ENCODE measurements at regions not wholly inside any gene's neighbourhood (a gene's known extent, or its start where the extent isn't known, plus 50 kb on each side); places are given as distances from the start of the nearest gene placed in this dataset.

DNA sequence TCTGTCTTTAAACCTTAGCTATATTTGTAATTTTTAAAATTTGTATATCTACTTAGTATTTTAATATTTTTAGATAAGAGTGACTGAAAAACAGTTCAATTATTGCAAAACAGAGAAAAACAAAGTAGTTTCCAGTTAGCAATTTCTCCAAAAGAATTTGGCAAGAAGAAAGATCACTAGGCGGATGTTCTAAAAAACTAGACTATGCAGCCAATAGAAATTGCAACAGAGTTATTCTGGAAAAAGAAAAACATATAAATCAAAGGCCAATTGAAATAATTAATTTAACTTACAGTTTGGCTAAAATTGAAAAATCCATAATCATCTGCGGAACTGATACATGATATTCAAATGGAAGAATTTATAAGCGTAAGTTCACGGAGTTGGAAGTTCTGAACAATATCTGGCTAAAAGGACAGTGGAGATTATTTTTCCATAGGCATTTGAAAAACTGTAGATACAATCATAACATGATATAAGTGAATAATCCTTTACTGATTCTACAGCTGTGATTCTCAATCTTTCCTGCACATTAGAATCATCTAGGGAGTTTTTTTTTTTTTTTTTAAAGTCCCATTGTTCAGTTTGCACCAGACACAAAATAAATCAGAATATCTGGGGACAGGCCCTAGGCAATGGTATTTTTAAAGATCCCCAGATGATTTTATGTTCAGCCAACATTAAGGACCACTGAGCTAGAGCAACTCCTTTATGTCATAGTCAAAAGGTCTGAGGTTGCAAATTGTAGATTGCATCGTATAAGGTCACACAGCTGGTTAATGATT, 605.1 kb upstream of the DAB2 start:
- DNase-seq = no peak

- DNase-seq = no peak
Measured at GRCh38 chr5:40027400-40027799, 602.6 kb upstream of the DAB2 start.

DNA sequence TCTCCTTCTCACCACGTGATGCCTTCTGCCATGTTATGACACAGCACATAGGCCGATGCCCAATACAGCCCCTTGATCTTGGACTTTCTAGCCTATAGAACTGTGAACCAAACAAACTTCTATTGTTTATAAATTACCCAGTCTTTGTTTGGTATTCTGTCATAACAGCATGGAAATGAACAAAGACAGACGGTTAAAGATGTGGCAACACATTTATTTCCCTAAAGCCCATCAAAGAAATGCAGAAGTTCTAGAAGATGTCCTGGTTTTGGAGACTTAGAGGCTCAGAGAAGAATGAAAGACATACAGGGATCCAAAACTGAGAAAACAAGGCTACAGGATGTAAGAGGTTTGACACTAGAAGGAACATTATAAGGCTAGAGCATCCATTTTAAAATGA, 600.8 kb upstream of the DAB2 start:
- no peak for DNase-seq

DNA sequence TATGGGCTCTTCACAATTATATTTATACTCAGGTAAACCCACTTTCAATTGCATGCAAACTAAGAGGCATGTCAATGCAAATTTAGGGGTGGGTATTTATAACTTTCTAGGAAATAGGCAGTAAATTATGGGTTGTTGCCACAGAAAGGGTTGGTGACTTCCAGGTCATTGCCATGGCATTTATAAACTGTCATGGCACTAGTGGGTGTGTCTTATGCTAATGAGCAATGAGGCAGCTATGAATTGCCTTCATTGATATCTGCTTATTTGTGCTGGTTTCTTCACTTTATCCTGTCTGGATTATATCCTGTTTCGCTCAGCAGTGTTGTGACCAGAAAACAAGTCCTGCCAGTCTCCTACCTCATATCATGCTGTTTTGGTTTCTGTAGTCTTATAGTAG, 597.3 kb upstream of the DAB2 start:
- DNase-seq = no peak

DNA sequence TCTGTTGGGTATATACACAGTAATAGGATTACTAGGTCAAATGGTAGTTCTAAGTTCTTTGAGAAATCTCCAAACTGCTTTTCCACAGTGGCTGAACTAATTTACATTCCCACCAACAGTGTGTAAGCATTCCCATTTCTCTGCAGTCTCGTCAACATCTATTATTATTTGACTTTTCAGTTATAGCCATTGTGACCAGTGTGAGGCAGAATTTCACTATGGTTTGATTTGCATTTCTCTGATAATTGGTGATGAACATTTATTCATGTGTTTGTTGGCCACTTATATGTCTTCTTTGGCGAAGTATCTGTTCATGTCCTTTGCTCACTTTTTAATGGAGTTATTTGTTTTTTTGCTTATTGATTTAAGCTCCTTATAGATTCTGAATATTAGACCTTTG, 596.2 kb upstream of the DAB2 start:
- DNase-seq = no peak

GRCh38 chr5:40017918-40018317, 593.1 kb upstream of the DAB2 start:
- DNase-seq = no peak

DNA sequence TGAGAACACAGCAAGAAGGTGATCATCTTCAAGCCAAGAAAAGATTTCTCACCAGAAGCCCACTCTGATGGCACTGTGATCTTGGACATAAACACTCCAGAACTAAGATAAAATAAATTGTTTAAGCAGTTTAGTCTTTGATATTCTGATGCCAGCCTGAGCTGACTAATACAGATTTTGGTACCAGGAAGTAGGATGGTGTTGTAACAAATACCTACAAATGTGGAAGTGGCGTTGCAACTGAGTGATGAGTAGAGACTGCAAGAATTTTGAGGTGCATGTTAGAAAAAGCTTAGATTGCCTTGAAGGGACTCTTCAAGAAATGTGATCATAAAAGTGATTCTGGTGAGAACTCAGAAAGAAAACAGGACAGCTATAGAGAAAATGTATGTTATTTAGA, 592.4 kb upstream of the DAB2 start:
- DNase-seq = no peak

DNA sequence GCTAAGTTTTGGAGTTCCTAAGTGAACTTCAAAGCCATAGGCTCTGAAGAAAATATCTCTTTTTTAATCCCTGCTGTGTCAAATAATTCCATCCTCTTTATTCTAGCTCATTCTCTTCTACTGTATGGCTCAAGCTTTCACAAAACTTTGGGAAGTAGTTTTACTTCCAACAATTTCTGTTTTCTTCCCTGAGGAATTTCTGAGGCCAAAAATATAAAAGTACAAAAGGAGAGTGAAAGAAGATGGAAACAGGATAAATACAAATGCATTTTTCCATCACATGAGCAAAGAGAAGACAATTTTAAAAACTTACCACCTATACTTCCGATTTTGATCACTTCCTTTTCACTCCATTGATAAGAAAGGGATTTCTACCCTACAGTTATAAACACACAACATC, 585.7 kb upstream of the DAB2 start:
- DNase-seq = no peak

- DNase-seq = no peak
Measured at GRCh38 chr5:40006260-40006659, 581.5 kb upstream of the DAB2 start.

- DNase-seq = no peak
Measured at GRCh38 chr5:40001796-40002195, 577.0 kb upstream of the DAB2 start.

DNA sequence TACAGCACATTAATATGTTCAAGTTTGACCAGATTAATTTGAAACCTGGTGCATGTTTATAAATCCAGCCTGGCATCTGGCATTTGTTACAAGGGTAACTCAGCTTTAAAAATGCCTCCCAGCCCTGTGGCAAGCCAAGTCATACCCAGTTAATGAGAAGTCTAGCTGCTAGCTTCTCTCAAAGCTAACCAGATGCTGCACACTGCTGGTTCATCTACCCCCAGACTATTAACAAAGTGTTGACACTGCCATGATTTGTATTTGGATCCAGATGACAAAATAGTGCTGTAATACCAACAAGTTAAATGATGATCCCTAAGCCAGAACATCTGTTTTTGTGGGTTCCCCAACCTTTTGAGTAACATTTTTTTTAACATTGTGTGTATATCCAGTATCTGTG, 573.7 kb upstream of the DAB2 start:
- no peak for DNase-seq

DNA sequence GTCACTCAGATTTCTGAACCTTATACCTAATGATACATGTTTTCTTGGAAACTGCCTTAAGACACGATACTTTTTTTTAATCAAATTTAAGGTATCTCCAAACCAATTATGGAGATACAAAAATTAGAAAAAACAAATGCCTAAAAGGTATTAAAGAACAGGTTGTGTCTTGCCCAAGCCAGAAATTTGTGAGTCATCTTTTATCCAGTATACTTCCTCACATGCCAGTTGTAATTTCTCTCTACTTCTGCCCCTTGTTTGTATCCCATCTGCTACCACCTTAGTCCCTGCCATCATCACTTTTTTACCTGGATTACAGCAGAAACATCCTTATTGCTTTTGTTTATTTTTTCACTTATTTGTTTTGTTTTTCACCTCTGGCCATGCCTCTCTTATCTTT, 571.2 kb upstream of the DAB2 start:
- no peak for DNase-seq

GRCh38 chr5:39992617-39993202, 567.9 kb upstream of the DAB2 start:
- no peak for DNase-seq

- no peak for DNase-seq
Measured at GRCh38 chr5:39986614-39987013, 561.8 kb upstream of the DAB2 start.

DNA sequence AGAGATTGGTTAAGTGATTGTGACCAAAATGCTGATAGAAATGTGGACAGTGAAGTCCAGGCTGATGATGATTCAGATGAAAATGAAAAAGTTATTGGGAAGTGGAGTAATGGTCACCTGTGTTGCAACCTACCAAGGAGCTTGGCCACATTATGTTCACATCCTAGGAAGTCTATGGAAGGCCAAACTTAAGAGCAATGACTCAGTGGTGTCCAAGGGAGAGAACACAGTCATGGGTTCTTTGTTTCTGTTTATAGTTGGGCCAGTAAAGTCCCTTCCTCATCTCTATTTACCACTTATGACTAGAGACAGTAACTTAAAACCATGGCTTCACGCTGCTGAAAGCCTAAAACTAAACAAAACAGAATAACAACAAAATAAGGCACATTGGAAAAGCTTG, 555.3 kb upstream of the DAB2 start:
- DNase-seq = no peak

- DNase-seq = no peak
Measured at GRCh38 chr5:39977066-39977655, 552.4 kb upstream of the DAB2 start.

- DNase-seq = no peak
Measured at GRCh38 chr5:39970117-39970798, 545.5 kb upstream of the DAB2 start.

GRCh38 chr5:39968381-39968780, 543.6 kb upstream of the DAB2 start:
- DNase-seq = no peak

DNA sequence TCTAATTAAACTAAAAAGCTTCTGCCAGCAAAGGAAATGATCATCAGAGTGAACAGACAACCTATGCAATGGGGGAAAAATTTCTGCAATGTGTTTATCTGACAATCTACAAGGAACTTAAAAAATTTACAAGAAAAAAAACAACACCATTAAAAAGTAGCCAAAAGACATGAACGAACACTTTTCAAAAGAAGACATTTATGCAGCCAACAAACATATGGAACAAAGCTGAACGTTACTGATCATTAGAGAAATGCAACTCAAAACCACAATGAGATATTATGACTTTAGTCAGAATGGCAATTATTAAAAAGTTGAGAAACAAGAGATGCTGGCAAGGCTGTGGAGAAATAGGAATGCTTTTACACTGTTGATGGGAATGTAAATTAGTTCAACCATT, 530.4 kb upstream of the DAB2 start:
- no peak for DNase-seq

- no peak for DNase-seq
Measured at GRCh38 chr5:39951070-39951469, 526.3 kb upstream of the DAB2 start.

- no peak for DNase-seq
Measured at GRCh38 chr5:39948867-39949468, 524.2 kb upstream of the DAB2 start.

GRCh38 chr5:39948341-39948740, 523.6 kb upstream of the DAB2 start:
- no peak for DNase-seq

GRCh38 chr5:39947657-39948056, 522.9 kb upstream of the DAB2 start:
- no peak for DNase-seq
